ENCODE measurements at regions not wholly inside any gene's neighbourhood (a gene's known extent, or its start where the extent isn't known, plus 50 kb on each side); places are given as distances from the start of the nearest gene placed in this dataset.

DNA sequence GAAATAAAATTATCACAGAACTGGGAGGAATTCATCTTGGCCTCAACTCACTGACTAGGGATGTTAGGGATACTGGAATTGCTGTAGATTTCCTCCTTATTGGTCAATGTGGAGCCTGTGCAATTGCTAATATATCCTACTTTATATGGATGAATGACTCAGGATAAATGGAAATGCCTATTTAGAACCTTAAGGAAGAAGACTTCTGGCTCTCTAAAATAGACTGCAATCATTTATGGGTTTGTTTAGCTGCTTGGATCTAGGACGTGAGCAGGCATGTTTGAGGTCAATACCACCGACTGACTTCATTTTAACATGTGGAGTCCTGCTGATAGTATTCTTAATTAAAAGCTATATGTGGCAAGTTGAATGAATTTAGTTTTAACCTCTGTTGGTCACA is 1040.1 kb upstream of the LRRN3 start:
- TF ChIP-seq, protein P1, sequence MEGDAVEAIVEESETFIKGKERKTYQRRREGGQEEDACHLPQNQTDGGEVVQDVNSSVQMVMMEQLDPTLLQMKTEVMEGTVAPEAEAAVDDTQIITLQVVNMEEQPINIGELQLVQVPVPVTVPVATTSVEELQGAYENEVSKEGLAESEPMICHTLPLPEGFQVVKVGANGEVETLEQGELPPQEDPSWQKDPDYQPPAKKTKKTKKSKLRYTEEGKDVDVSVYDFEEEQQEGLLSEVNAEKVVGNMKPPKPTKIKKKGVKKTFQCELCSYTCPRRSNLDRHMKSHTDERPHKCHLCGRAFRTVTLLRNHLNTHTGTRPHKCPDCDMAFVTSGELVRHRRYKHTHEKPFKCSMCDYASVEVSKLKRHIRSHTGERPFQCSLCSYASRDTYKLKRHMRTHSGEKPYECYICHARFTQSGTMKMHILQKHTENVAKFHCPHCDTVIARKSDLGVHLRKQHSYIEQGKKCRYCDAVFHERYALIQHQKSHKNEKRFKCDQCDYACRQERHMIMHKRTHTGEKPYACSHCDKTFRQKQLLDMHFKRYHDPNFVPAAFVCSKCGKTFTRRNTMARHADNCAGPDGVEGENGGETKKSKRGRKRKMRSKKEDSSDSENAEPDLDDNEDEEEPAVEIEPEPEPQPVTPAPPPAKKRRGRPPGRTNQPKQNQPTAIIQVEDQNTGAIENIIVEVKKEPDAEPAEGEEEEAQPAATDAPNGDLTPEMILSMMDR (conservative IDR thresholded peaks at IDR 0.05; ENCODE audit: low read depth, low read length), result no peak
- TF ChIP-seq EZH2 (IDR thresholded peaks at IDR 0.05; ENCODE audit: low read length, unreplicated experiment), result no peak

Measured in PC-3 (cell line).